WTC11 (cell line): ENCODE measurements at regions not wholly inside any gene's neighbourhood (a gene's known extent, or its start where the extent isn't known, plus 50 kb on each side); places are given as distances from the start of the nearest gene placed in this dataset.

Experiments
- CBFB ChIP-seq: sonication (generic); formaldehyde crosslinking; IDR thresholded peaks from 2 replicates; pipeline ENCODE4 v1.8.1; 2022; ENCODE audit warnings: mild to moderate bottlenecking, low read depth, missing genetic modification reagents
- FOXJ3 ChIP-seq: sonication (generic); formaldehyde crosslinking; IDR thresholded peaks from 2 replicates; pipeline ENCODE4 v1.9.0; 2021; ENCODE audit warnings: missing genetic modification reagents, mild to moderate bottlenecking, borderline replicate concordance
- GTF2I ChIP-seq: fragments of 250-450 bp; sonication (Bioruptor Pico); conservative IDR thresholded peaks from 2 replicates; pipeline ENCODE4 v1.4.0; 2021; ENCODE audit warnings: mild to moderate bottlenecking
- MXD4 ChIP-seq: fragments of 250-450 bp; sonication (Bioruptor Pico); IDR thresholded peaks from 2 replicates; pipeline ENCODE4 v1.8.0; 2021; ENCODE audit warnings: mild to moderate bottlenecking, moderate library complexity, borderline replicate concordance
- NR1H2 ChIP-seq: sonication (generic); formaldehyde crosslinking; IDR thresholded peaks from 2 replicates; pipeline ENCODE4 v1.9.0; 2021; ENCODE audit warnings: mild to moderate bottlenecking, moderate library complexity, missing genetic modification reagents
- NR2C2 ChIP-seq: sonication (generic); formaldehyde crosslinking; IDR thresholded peaks from 2 replicates; pipeline ENCODE4 v1.8.0; 2022; ENCODE audit warnings: mild to moderate bottlenecking, missing genetic modification reagents
- TP53 ChIP-seq: sonication (generic); formaldehyde crosslinking; IDR thresholded peaks from 2 replicates; pipeline ENCODE4 v1.8.1; 2023; ENCODE audit warnings: mild to moderate bottlenecking, missing genetic modification reagents
- TF ChIP-seq, protein P1 (sequence below): fragments of 200-600 bp; IDR thresholded peaks from 2 replicates; pipeline ENCODE4 v1.8.0; 2022; ENCODE audit warnings: antibody characterized with exemption

DNA sequence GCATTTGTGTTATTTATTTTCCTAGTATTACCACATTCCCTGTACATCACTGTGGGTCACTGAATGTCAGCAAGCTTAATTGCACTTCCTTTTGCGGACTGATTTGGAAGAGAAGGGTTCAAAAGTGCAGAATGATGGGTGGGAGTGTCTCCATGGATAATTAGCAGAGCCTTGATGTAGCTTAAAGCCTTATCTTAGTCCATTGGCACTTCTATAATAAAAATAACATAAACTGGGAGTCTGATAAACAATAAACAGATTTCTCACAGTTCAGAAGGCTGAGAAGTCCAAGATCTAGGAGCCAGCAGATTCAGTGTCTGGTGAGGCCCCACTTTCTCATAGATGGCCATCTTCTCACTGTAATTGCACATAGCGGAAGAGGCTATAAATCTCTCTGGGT, 501.1 kb upstream of the POU3F2 start:
- TF ChIP-seq CBFB (CRISPR knock-in tag) (no peak), NR2C2 (CRISPR knock-in tag) (no peak), GTF2I (CRISPR knock-in tag) (no peak), MXD4 (CRISPR knock-in tag) (no peak), TP53 (CRISPR knock-in tag) (no peak), NR1H2 (CRISPR knock-in tag) (no peak), FOXJ3 (no peak)
- TF ChIP-seq, protein P1, sequence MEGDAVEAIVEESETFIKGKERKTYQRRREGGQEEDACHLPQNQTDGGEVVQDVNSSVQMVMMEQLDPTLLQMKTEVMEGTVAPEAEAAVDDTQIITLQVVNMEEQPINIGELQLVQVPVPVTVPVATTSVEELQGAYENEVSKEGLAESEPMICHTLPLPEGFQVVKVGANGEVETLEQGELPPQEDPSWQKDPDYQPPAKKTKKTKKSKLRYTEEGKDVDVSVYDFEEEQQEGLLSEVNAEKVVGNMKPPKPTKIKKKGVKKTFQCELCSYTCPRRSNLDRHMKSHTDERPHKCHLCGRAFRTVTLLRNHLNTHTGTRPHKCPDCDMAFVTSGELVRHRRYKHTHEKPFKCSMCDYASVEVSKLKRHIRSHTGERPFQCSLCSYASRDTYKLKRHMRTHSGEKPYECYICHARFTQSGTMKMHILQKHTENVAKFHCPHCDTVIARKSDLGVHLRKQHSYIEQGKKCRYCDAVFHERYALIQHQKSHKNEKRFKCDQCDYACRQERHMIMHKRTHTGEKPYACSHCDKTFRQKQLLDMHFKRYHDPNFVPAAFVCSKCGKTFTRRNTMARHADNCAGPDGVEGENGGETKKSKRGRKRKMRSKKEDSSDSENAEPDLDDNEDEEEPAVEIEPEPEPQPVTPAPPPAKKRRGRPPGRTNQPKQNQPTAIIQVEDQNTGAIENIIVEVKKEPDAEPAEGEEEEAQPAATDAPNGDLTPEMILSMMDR, result no peak
